ENCODE measurements at regions not wholly inside any gene's neighbourhood (a gene's known extent, or its start where the extent isn't known, plus 50 kb on each side); places are given as distances from the start of the nearest gene placed in this dataset.

DNA sequence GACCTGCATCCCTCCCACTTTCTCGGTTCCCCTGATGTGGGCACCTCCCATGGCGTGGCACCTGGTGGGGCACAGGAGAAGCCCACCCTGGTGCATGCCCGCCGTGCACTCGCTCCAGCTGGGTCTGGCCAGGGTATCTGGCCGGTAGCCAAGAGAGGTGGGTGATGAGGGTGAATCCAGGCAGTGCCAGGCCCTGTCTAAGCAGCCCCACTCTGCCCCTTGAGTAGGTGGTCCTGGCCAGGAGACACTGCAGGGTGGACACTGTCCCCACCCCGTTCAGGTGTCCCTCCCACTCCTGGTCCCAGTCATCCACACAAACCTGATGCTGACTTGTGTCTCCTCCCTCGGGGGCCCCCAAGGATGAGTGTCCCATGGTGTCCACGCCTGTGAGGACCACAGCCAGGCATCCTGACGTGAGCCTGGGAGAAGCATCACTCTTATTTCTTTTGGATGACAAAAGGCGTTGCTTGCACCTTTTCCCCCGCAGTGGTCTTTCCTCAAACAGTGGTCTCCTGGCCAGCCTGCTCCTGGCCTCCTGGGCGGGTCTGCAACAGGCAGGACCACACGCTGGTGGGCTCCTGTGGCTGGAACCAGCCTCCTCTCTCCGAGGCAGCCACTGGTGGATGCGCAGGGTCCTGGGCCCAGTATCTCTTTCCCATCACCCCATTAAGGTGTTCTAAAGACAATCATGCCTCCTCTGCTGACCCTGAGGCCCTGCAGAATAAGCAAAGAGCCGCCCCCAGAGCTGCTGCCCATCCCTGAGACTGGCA is 922.3 kb downstream of the BRD1 start:
- no peak for DNase-seq

DNA sequence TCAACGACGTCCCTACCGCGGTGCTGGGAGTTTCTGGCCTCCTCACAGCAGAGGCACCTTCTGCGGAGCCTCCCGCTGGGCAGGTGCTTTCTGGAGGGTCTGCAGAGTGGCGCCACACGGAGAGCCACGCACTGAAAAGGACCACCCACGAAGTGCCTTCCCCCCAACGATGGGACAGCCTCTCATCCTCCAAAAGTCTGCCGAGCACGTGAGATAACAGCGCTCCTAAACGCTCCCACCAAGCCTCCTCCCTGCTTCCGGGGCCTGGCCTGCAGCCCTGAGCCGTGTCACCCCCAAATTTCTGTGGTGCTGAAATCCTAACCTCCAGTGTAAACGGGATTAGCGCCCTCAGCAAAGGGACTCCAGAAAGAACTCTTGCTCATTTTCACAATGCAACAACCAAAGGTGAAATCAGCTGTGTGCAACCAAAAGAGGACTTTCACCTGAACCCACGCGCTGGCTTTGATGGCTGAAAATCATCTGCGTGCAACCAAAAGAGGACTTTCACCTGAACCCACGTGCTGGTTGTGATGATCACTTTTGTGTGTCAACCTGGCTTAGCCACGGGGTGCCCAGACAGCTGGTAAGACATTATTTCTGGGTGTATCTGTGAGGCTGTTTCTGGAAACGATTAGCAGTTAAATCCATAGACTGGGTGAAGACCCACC is 924.6 kb downstream of the BRD1 start:
- DNase-seq, result no peak

DNA sequence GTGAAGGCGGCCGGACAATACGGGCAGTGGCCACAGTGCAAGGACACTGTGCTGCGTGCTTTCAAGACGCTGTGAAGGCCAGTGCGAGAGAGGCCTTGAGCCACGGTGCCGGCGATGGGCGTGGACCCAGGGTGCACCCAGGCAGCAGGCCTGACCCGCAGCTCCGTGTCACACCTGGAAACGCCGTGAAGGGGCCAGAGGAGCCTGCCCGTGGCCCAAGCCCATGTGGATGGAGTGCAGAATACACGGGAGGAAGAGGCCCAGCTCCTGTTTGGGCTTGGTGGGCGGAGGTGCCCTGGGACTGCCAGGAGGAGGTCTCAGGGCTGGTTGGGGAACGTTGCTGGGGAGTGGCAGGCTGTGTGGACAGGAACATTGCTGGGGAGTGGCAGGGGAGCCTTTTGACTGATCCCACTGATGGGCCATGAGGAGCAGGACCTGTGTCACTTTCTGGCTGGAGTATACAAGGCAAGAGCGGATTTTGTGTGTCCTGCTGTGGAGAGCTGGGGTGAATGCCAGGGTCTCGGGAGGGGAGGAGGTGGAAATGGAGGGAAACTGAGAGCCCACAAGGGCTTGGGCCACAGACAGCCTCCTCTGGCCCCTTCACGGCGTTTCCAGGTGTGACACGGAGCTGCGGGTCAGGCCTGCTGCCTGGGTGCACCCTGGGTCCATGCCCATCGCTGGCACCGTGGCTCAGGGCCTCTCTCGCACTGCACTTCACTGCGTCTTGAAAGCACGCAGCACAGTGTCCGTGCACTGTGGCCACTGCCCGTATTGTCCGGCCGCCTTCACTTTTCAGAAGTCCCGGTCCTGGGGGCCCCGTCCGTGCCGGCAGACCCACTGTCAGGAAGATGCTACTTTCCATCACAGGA is 925.4 kb downstream of the BRD1 start:
- DNase-seq, result no peak

DNA sequence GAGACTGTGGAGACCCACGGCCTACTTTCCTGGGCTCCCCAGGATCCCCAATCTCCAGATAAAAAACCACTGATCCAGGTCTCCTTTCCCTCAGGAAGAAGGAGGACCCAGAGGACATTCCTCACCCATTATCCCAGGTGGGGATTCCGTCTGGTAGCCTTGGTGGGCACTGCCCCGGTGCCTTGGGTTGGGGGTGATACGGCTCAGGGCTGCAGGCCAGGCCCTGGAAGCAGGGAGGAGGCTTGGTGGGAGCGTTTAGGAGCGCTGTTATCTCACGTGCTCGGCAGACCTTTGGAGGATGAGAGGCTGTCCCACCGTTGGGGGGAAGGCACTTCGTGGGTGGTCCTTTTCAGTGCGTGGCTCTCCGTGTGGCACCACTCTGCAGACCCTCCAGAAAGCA is 926.3 kb downstream of the BRD1 start:
- DNase-seq, result no peak

DNA sequence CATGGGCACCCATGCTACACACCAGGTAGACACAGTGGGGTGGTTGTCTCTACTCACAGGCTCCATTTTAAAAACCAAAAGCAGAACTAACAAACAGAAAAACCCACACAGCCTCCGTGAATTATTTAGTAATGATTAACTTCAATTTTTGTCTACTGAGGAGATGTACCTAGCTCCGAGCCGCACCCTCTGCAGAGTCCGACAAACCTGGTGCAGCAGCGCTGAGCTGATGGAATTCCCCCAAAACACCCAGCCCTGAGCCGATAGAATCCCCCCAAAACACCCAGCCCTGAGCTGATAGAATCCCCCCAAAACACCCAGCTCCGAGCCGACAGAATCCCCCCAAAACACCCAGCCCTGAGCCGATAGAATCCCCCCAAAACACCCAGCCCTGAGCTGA is 927.0 kb downstream of the BRD1 start:
- no peak for DNase-seq

DNA sequence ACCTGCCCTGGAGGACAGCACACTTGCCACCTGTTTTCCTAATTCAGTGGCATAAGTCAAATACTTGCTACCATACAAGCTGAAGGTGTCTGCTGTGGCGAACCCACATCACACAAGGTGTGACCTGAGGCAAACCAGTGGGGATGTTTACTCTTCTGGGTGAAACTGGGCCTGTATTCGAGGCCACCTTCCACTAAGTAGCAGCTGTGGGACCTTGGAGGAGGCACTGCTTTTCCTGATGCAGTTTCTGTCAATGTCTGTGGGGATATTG is 927.4 kb downstream of the BRD1 start:
- no peak for DNase-seq

DNA sequence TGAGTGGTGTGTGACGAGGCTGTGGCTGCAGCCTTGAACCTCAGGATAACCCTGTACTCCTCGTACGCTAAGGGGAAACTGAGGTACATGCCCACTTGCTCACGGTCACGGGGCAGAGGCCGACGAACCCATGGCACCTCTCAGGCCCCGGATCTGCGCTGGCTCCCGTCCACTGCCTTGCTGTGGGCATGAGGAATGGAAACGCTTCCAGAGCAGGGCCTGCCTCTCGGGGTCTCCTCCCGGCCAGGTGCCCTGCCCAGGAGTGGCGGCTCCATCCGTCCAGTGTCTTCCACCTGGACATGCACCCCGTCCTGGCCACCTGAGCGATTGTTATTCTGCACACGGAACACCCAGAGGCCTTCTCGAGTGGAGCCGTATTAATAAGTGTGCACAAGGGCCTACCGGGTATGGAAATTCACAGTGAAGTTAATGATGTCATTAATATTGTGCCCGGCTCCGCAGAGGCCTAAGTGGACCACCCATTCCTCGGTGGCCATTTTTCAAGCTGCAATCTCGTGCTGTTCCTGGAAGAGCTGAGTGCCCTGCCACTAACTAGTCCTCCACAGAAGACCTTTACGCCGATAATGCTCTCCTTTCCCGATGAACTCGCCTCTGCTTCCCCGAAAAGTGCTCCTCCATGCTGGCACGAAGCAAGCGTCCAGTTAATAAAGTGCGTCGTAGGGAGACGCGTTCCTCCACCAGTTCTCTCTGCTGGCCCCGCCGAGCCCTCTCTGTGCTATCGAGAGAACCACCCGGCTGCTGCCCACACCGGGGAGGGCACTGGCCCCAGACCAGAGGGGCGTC is 927.9 kb downstream of the BRD1 start:
- DNase-seq, result no peak

DNA sequence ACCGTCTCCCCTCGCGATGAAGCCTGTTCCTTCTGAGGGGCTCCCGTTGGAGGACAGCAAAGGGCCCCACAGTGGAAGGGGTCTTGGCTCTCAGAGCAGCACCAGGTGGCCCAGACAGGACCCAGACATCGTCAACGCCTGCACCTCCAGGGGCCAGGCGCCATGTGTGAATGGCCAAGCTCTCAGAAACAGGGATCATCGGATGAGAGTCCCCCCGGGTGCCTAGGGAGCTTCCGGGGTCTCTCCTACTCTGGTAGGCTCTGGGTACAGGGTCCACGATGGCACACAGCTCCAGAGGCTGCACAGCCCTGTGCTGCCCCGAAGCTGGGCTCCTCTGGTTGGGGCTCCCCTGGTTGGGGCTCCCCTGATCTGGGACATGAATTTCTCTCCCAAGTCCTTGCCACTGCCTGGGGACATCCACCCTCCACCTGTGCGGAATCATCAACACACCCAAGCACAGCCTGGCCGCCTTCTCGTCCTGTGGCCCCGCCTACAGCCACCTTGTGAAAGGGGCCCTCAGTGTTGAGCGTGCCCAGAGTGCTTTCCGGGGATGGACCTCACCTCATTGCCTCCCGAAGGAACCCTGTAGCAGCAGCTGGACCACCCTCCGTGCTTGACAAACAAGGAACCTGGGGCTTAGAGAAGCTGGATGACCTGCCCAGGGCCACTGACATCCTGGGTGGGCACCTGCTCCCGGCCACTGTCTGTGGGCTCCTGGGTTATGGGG is 929.0 kb downstream of the BRD1 start:
- DNase-seq, result no peak

DNA sequence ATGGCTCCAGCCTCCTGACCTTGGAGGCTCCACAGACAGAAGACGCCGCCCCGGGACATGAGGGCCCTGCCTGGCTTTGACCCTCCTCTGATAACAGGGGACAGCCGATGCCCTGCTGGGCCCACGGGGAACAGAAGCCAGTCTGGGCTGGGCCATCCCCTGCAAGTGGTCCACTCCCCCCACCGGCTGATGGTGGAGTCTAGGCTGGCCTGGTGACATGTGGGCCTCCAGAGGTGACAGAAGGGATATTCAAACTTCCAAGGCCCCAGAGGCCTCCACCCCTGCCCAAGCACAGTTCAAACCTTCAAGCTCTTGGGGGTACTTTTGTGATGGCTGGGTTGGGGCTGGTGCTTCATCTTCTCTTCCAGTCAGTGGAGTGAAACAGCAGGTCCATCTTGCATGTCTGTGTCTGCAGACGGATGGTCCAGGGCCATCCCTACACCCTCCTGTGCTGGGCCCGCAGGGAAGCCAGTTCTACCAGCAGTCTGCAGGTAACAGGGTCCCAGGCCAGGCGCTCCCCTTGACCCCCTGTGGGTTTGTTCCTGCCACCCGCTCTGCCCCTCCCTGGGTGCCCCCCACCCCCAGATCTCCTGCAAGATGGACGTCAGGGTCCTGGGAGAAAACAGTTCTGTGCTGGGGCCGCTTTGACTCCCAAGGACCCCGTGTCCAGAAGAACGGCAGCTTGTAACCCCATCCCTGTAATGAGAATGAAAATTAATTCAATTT is 929.9 kb downstream of the BRD1 start:
- DNase-seq, result no peak

DNA sequence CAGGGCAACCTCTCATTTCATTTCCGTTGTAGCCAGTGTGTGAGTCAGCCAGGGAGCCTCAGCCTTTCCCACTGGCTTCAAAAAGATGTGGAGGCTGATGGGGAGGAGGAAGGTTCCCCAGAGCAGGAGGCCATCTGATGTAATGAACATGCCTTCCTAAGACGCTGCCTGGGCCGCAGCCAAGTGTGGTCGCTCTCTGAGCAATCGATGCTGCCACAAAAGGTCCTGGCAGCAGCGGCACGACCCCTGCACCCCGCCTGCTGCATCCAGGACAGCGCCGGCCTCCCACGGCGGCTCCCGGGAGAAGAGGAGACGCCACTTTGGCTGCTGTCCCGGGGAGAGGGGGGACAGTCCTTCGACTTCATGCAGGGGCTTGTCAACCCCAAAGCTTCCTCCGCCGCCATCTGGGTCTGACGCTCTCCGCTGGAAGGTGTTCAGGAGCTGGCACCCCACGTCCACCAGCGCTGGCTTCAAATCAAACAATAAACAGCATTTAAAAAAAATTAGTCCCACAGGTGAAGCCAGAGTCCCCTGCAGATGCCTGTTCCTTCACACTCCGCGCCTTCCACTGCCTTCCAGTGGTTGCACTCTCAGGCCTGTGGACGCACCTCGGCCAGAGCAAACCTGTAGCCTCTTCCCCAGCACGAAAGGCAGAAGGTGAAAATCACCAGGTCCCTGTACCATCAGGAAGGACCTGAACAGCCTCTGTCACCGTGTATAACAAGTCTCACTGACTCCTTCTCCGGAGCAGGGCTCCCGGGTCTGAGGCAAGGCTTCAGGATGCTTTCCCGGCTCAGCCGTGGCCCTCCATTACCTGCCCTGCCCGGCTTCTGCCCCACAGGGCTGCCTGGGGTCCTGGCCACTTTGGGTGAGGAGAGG is 930.7 kb downstream of the BRD1 start:
- DNase-seq, result no peak

DNA sequence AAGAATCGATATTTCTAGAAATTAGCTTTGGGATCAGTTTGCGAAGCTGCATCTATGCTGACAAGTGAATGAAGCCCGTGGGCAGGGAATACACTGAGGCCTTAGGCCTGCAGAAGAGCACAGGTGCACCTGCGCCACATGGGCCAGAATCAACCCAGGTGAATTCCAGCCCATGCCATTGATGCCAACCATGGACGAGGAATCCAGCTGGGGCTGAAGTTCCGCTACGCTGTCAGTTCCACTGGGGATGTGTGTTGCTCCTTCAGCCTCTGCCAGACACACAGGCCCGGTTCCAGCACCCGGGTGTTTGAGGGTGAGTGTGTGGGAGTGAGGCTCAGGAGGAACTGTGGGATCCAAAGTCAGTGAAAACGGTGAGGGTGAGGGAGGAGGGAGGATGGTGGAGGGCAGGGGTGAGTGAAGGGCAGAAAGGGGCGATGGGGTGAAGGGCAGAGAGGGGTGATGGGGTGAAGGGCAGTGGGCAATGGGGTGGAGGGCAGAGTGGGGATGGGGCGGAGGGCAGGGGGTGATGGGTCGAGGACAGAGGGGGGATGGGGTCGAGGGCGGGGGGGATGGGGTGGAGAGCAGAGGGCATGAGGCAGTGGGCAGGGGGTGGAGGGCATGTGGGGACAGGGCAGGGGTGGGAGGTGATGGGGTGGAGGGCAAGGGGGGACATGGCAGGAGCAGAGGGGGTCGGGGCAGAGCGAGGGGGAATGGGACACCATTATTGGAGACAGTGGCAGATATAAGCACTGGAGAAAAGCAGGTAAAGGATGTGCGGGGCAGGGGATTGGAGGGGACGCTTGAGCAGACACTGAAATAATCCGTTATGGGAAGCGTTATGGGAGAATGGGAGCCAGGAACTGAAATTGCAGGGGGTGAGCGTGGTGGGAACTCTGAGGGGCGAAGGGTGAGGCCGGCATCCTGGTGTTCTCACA is 931.6 kb downstream of the BRD1 start:
- no peak for DNase-seq

DNA sequence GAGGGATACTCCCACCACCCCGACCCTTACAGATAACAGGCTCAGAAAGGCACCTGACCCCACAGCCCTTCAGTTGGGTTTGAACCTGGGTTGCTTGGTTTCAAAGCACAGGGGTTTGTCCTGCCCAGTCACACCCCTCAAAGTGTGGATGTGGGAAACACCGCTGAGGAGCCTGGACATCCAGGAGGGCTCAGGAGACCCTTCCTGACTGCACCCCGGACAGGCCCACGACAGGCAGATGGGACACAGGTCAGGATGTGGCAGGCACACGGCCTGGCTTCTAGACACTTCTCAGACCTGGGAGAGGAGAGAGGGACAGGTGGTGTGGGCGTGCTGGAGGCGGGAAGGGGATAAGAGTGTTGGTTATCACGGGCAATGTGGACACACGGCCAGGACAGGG is 932.3 kb downstream of the BRD1 start:
- DNase-seq, result no peak

DNA sequence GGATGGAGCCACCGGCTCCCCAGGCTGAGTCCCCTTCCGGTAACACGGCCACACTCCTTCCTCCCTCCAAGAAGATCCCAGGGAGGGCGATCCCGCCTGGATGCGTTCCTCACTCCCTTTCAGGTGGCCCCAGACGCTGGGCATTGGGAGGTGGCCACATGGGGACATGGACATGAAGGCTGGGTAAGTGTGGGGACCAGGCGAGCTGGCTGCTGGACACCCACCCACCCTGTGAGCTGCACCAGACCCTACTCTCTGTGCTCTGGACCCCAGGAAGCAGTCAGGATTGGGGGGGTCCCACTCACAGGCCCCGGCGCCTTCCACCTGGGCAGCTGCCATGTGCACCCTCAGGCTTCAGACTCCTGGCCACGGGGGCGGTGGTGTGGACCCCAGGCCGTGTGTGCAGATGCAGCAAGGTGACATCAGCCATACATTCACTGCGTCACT is 932.8 kb downstream of the BRD1 start:
- DNase-seq, result no peak

DNA sequence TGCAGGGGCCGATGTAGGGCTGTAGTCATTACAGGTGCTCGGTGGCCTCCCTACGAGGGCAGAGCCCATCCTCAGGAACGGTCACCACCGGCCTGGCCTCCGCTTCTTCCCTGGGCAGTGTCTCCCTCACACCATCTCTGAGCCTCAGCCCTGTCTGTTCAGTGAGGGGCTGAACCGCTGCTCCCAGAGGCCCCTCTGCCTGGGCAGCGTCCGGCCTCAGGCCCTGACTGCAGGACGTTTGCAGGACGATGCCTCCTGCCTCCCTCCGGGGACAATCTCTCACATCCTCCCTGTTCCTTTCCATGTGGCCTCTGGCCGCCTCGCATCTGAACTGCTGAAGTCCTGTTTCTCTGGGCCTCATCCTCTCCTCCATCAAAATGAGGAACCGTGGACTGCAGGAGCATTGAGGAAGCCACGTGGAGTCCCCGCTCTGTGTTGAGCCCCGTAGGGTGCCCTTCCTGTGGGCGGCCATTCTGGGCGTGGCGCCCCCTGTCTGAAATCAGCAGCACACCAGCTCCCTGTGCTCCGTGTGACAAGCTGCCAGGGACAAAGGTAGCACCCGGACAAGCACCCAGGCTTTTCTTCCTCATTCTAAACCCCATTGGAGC is 933.5 kb downstream of the BRD1 start:
- no peak for DNase-seq

DNA sequence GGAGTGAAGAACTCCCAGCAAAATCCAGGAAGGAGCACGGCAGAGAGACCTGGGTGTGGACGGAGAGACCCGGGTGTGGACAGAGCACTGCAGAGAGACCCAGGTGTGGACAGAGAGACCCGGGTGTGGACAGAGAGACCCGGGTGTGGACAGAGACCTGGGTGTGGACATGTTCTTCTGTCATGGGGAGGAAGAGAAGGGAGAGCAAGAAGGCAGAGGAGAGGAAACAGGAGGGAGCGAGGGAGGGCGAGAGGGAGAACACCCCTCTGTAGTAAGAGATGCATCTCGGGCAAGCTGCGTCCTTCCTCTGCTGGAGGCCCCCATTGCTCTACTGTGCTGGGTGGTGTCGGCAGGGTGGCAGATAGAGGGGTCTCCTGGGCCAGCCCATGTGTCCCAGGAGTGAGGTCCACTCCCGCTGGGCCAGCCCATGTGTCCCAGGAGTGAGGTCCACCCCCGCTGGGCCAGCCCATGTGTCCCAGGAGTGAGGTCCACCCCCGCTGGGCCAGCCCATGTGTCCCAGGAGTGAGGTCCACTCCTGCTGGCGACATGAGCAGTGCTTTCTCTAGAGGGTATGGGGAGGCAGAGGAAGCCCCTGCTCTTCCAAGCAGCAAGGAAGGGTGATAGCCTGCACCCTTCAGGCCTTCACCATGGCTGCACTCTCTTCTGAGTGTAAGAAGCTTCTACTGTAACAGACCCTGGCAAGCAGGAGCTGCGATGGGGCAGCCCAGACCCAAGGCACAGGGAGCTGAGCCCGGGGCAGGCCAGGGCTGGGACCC is 934.2 kb downstream of the BRD1 start:
- no peak for DNase-seq

DNA sequence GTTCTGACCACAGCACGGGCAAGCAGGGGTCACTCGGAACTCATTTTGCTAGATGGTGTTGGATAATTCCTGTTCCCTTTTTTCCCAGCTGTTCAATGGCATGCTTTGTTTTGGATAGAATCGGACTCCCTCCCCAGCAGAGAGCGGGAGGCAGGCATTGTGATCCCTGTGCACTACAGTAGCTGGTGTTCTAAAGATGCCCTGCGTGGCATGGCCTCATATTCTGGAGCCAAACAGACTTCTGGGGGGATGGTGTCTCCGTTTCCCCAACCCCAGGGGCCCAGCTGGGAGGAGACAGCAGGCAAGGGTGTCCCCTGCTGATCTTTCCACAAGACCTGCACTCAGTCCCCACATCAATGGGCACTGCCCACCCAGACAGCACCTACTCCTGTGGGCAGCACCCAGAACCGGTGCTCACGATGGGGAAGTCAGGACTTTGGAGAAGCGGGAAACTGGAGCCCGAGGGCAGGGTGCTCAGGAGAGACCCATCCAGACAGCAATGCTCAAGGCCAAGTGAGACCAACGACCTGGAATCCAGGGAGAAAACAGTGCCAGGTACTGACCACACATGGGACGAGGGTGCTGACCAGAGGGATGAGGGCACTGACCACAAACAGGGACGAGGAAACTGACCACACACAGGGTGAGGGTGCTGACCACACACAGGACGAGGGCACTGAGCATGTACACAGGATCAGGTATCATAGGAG is 934.9 kb downstream of the BRD1 start:
- DNase-seq, result no peak

Measured in activated effector memory CD4-positive, alpha-beta T cell treated with Interleukin-2 at 50 U/mL for 16 hours (primary cell).